ENCODE measurements at regions not wholly inside any gene's neighbourhood (a gene's known extent, or its start where the extent isn't known, plus 50 kb on each side); places are given as distances from the start of the nearest gene placed in this dataset.

DNA sequence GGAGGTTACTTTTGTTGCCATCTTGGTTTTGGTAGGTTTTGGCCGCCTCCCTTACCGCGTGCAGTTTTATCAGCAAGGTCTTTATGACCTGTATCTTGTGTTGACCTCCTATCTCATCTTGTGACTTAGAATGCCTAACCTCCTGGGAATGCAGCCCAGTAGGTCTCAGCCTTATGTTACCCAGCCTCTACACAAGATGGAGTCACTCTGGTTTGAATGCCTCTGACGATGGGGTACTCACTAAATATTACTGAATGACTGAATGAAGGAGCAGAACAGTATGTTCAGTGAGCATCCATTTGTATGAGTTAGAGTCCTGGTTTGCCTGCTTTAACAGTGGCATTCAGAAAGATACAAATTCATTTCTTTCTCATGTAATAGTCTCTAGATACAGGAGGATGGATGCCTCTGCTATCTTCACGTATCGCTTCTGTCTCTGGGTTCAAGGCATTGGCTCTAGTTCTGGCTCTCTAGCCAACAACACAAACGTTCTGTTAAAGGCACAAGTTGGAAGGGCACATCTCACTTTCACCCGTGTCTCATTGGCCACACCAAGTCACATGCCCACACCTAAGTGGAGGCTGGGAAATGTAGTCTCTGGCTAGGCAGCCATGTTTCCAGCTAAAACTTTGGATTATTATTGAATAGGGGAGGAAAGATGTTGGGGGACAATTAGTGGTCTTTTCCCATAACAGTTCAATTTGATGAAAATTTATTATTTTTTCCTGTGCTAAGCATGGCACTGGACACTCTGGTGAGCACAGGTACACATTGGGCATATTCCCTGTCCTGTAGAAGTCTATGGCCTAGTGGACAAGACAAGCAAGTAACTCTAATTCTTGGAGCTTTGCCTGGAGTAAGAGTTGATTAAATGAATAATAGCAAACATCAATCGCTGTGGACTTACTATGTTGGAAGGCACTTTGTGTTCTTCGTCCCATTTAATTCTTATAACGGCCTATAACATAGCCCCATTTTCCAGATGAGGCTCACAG lies 75.2 kb upstream of the RPH3A start:
- ATAC-seq (ENCODE audit: low read depth) (no peak), DNase-seq (no peak)
- no peaks in the 10 kb centered on the region for H3K9me1 ChIP-seq (ENCODE audit: insufficient read depth, low read length)

More for the DNA sequence above, 75.2 kb upstream of the RPH3A start:
- Histone ChIP-seq H3K14ac (replicated peaks; ENCODE audit: low read depth, low read length) (no peak overlapping the region), H2AK5ac (ENCODE audit: low read depth, low read length) (no peak overlapping the region), H4K91ac (ENCODE audit: insufficient read depth, low read depth, low read length) (no peak overlapping the region), H3K27me3 (ENCODE audit: control insufficient read depth, insufficient read depth, low read length) (no peaks in the 10 kb centered on the region), H3K36me3 (ENCODE audit: control insufficient read depth, insufficient read depth, low read length) (no peaks in the 10 kb centered on the region), H2AK9ac (replicated peaks; ENCODE audit: low read depth, low read length, poor library complexity) (no peak overlapping the region), H3K4ac (ENCODE audit: low read depth, low read length) (no peak overlapping the region), H3K79me1 (ENCODE audit: low read depth in 1 of 2, low read length in 2 of 2) (no peaks in the 10 kb centered on the region), H3K56ac (ENCODE audit: extremely low read depth, insufficient read depth, low read length) (no peak overlapping the region), H3K4me1 (ENCODE audit: control insufficient read depth, insufficient read depth, low read length) (no peaks in the 10 kb centered on the region), H3K18ac (ENCODE audit: low read depth, low read length) (no peak overlapping the region), H3K27ac (ENCODE audit: insufficient read depth, low read length) (no peak overlapping the region), H2BK15ac (ENCODE audit: low read depth, low read length) (no peak overlapping the region), H3K4me2 (ENCODE audit: low read depth, low read length) (no peak overlapping the region), H4K5ac (ENCODE audit: low read depth, low read length) (no peak overlapping the region), H2AFZ (replicated peaks; ENCODE audit: low read length, poor library complexity) (no peak overlapping the region), H3K4me3 (ENCODE audit: insufficient read depth, low read depth, low read length) (no peak overlapping the region), H2BK5ac (ENCODE audit: low read depth, low read length, poor library complexity, severe bottlenecking) (no peak overlapping the region), H2BK120ac (ENCODE audit: low read depth, low read length) (no peak overlapping the region), H3K9ac (ENCODE audit: low read depth, low read length) (no peak overlapping the region), H3K23ac (ENCODE audit: low read depth, low read length) (no peak overlapping the region), H3K9me3 (ENCODE audit: control insufficient read depth, insufficient read depth, low read length) (no peaks in the 10 kb centered on the region), H4K20me1 (ENCODE audit: insufficient read depth, low read length) (no peaks in the 10 kb centered on the region), H4K8ac (ENCODE audit: low read depth in 2 of 2, low read length in 2 of 2) (no peak overlapping the region), H2BK20ac (ENCODE audit: low read depth, low read length) (no peak overlapping the region)
- ChIA-PET POLR2A (ENCODE audit: unreplicated experiment) (no interaction called here), CTCF (no interaction called here)
- in situ Hi-C loops (cut with MboI; ENCODE audit: low sequenced_read_pairs), result no loop called here
- dilution Hi-C loops (cut with HindIII; ENCODE audit: low sequenced_read_pairs, unreplicated experiment), result no loop called here
- intact Hi-C loops (cut with micrococcal nuclease), result no loop called here
- no TSS peak for BruUV-seq (replicated peaks)
- TF ChIP-seq USF2 (IDR thresholded peaks at IDR 0.05; ENCODE audit: low read depth, low read length) (peak; percentile 74), CEBPB (IDR thresholded peaks at IDR 0.05; ENCODE audit: low read depth, low read length) (no peak)
- no CpG with 5 or more reads among the region's 11 CpGs for WGBS, 2 experiments (ENCODE audit: extremely low coverage in 2 of 2, insufficient read length in 1 of 2)
